Sigmoid colon (tissue), 3 donors: ENCODE measurements at regions not wholly inside any gene's neighbourhood (a gene's known extent, or its start where the extent isn't known, plus 50 kb on each side); places are given as distances from the start of the nearest gene placed in this dataset.

Experiments
- CTCF ChIP-seq, 4 experiments: fragments of 450-650 bp in 3 of 4; fragments of 200-600 bp in 1 of 4; IDR thresholded peaks; one replicate each; pipeline ENCODE4 v1.5.1; 2016 to 2019; ENCODE audit warnings: antibody characterized with exemption in 4 of 4, mild to moderate bottlenecking in 3 of 4, moderate library complexity in 2 of 4
- POLR2A ChIP-seq, 2 donors: fragments of 450-650 bp; IDR thresholded peaks; one replicate each; pipeline ENCODE4 v1.6.1; 2016; ENCODE audit warnings: antibody characterized with exemption in 2 of 2, mild to moderate bottlenecking in 2 of 2, moderate library complexity in 2 of 2

- TF ChIP-seq POLR2A (IDR thresholded peaks at IDR 0.05) = no peak
- no peak for TF ChIP-seq CTCF (IDR thresholded peaks at IDR 0.05)
These were observed 220.0 kb upstream of the MEOX2 start for GRCh38 chr7:15906436-15906835.
